ENCODE measurements at regions not wholly inside any gene's neighbourhood (a gene's known extent, or its start where the extent isn't known, plus 50 kb on each side); places are given as distances from the start of the nearest gene placed in this dataset.

DNA sequence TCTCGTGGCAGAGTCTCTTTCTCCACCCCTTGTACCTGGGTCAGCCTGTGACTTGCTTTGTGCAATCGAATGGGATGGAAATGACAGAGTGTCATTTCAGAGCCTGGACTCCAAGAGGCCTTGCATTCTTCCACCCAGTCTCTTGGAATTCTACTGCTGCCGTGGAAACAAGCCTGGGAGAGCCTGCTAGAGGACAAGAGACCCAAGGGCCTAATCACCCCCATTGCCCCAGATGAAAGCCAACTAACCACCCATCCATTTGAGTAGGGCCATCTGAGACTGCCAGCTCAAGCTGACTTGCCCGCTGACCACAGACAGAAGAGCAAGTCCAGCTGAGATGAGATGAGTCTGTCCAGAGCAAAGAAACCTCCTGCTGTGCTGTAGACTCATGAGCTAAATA, 201.6 kb downstream of the PTPRU start:
- no peaks in the 10 kb centered on the region for H3K36me3 ChIP-seq
- TF ChIP-seq, protein P1, sequence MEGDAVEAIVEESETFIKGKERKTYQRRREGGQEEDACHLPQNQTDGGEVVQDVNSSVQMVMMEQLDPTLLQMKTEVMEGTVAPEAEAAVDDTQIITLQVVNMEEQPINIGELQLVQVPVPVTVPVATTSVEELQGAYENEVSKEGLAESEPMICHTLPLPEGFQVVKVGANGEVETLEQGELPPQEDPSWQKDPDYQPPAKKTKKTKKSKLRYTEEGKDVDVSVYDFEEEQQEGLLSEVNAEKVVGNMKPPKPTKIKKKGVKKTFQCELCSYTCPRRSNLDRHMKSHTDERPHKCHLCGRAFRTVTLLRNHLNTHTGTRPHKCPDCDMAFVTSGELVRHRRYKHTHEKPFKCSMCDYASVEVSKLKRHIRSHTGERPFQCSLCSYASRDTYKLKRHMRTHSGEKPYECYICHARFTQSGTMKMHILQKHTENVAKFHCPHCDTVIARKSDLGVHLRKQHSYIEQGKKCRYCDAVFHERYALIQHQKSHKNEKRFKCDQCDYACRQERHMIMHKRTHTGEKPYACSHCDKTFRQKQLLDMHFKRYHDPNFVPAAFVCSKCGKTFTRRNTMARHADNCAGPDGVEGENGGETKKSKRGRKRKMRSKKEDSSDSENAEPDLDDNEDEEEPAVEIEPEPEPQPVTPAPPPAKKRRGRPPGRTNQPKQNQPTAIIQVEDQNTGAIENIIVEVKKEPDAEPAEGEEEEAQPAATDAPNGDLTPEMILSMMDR (IDR thresholded peaks at IDR 0.05; ENCODE audit: low read depth, low read length) = no peak
- no peak for DNase-seq
- H3K4me1 ChIP-seq = no peaks in the 10 kb centered on the region
- no peaks in the 10 kb centered on the region for H3K27me3 ChIP-seq
- H3K9me3 ChIP-seq = no peaks in the 10 kb centered on the region
- no peak overlapping the region for H3K4me3 ChIP-seq (ENCODE audit: low read depth, low read length)

DNA sequence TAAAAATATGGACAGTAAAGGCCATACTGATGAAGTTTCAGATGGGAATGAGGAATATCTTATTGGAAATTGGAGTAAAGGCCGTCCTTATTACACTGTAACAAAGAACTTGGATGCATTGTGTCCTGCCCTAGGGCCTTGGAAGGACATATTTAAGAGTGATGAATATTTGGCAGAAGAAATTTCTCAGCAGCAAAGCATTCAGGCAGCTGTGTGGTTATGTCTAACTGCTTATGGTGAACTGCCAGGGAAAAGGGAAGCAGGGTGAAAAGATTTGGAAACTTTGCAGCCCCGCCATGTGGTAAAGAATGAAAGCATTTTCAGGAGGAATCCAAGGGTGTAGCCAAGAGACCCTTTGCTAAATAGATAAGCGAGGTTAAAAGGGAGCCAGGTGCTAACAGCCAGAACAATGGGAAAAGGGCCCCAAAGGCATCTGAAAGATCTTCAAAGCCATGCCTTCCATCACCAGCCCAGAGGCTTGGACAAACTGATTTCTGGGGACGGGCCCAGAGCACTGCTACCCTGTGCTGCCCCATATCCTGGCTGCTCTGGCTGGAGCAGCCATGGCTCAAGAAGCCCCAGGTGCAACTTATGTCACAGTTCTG, 200.0 kb downstream of the PTPRU start:
- no peak for DNase-seq
- Histone ChIP-seq H3K27me3 (no peaks in the 10 kb centered on the region), H3K4me3 (ENCODE audit: low read depth, low read length) (no peak overlapping the region), H3K9me3 (no peaks in the 10 kb centered on the region), H3K36me3 (no peaks in the 10 kb centered on the region), H3K4me1 (no peaks in the 10 kb centered on the region)
- TF ChIP-seq, protein P1 (IDR thresholded peaks at IDR 0.05; ENCODE audit: low read depth, low read length) = no peak

DNA sequence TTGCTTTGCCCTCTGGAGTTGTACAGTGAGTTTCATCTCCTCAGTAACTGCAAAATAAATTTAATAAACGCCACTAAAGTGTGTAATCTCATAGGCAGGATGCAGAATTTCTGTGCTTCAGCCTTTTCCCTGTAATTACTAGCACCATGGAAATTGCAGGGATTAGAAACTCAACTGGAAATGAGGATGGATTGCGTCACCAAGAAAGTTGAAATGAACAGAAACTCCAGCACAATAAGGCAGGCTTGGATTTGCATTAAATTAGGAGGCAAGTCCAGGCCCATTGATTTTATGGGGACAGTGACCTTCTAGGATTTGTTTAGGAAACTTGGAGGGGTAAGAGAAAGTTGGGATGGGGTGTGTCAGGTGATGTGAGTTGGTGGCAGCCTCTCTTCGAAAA, 197.5 kb downstream of the PTPRU start:
- no peak for DNase-seq
- TF ChIP-seq, protein P1 (IDR thresholded peaks at IDR 0.05; ENCODE audit: low read depth, low read length) = no peak
- Histone ChIP-seq H3K4me3 (ENCODE audit: low read depth, low read length) (no peak overlapping the region), H3K9me3 (no peaks in the 10 kb centered on the region), H3K36me3 (no peaks in the 10 kb centered on the region), H3K27me3 (no peaks in the 10 kb centered on the region), H3K4me1 (no peaks in the 10 kb centered on the region)

DNA sequence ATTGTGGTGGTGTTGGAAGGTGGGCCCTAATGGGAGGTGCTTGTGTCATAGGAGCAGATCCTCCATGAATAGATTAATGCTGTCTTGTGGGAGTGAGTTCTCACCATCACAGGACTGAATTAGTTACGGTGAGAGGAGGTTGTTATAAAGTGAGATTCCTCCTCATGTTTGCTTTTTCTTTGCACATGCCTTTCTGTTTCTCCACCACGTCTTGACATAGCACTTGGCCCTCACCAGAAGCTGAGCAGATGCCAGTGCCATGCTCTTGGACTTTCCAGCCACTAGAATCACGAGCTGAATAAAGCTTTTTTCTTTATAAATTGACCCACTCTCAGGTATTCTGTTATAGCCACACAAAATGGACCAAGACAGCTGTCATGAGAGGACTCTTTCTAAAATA, 194.8 kb downstream of the PTPRU start:
- Histone ChIP-seq H3K4me1 (peaks cover 5% of the 10 kb centered on the region; the same call in 1 of the 2 replicates), H3K36me3 (no peaks in the 10 kb centered on the region), H3K4me3 (ENCODE audit: low read depth, low read length) (no peak overlapping the region), H3K27me3 (no peaks in the 10 kb centered on the region), H3K9me3 (no peaks in the 10 kb centered on the region)
- no peak for DNase-seq
- TF ChIP-seq, protein P1 (IDR thresholded peaks at IDR 0.05; ENCODE audit: low read depth, low read length) = no peak

DNA sequence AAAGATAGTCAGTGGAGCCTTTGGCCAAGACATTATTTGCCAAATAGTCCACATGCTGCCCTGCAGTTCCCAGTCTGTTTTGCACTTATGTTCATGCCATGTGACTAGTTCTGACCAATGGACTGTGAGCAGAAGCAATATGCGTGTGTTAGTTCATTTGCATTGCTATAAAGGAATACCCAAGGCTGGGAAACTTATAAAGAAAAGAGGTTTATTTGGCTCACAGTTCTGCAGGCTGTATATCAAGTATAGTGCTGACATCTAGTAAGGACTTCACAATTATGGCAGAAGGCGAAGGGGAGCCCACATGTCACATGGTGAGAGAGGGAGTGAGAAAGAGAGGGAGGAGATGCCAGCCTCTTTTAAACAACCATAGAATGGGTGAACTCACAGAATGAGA, 193.3 kb downstream of the PTPRU start:
- no peak for DNase-seq
- Histone ChIP-seq H3K4me3 (ENCODE audit: low read depth, low read length) (no peak overlapping the region), H3K27me3 (no peaks in the 10 kb centered on the region), H3K36me3 (no peaks in the 10 kb centered on the region), H3K9me3 (no peaks in the 10 kb centered on the region), H3K4me1 (peaks cover 5% of the 10 kb centered on the region; the same call in 1 of the 2 replicates)
- TF ChIP-seq, protein P1 (IDR thresholded peaks at IDR 0.05; ENCODE audit: low read depth, low read length) = no peak

DNA sequence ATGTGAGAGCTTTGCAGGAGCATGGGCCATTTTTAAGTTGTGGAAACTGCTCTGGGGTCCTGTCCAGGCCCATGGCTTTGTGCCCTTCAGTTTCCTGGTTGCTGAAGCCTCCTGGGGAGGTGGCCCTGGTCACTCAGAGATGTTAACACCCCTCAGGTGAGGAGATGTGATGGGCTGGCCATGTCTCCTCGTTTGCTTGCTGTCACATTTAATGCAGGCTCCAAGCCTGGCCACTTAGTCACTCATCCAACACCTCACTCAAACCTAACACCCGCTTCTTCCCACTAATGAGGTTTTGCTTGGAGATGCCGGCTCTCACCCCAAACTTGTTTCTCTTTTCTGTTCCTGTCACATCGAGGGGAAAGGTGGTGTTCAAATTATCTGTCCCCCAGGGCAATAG, 192.7 kb downstream of the PTPRU start:
- TF ChIP-seq, protein P1 (IDR thresholded peaks at IDR 0.05; ENCODE audit: low read depth, low read length) = no peak
- Histone ChIP-seq H3K36me3 (no peaks in the 10 kb centered on the region), H3K9me3 (no peaks in the 10 kb centered on the region), H3K4me1 (peaks cover 5% of the 10 kb centered on the region; the same call in 1 of the 2 replicates), H3K27me3 (no peaks in the 10 kb centered on the region), H3K4me3 (ENCODE audit: low read depth, low read length) (no peak overlapping the region)
- no peak for DNase-seq
